ENCODE measurements at regions not wholly inside any gene's neighbourhood (a gene's known extent, or its start where the extent isn't known, plus 50 kb on each side); places are given as distances from the start of the nearest gene placed in this dataset.
A peak's percentile ranks its signal among the peaks of the same experiment; 100 is the strongest.

DNA sequence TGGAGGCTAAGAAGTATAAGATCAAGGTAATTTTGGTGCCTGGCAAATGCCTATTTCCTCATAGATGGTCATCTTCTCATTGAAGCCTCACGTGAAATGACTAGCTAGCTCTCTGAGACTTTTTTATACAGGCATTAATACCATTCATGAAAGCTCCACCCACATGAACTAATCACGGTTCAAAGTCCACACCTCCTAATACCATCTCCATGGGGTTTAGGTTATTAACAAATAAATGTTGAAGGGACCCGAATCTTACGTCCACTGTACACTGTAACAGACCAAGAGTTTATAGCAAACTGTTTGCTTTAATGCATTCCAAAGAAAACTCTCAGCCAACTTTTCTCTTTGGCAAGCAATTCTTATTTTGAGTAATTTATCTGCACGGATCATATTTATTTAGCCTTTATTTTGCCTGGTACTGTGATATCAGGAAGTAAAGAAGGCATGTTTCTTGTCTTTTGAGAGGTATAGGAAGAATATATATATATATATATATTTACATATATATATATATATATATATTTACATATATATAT, 296.1 kb upstream of the LRRC7 start:
- in situ Hi-C loops (cut with HindIII; ENCODE audit: low pct_unique_long_range_greater_than_20kb, low sequenced_read_pairs), result no loop called here
- DNase-seq (ENCODE audit: low read depth, low spot score), result no peak

DNA sequence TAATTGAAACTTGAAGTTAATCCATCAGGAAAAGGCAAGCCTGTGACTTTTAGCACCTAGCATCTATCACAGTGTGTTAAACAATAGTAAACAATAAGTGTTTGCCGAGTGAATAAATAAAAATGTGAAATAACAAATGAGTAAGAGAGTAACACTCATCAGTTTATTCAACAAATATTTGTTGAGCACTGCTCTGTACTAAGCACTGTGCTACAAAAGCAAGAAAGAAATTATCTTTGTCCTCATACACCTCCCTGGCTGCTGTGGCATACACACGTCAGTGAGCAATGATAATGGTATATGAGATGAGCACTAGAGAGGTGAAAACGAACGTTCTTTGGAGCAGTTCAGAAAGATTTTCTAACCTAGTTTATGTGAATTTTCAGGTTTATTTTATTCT, 295.0 kb upstream of the LRRC7 start:
- DNase-seq (ENCODE audit: low read depth, low spot score), result no peak
- in situ Hi-C loops (cut with HindIII; ENCODE audit: low pct_unique_long_range_greater_than_20kb, low sequenced_read_pairs), result no loop called here

DNA sequence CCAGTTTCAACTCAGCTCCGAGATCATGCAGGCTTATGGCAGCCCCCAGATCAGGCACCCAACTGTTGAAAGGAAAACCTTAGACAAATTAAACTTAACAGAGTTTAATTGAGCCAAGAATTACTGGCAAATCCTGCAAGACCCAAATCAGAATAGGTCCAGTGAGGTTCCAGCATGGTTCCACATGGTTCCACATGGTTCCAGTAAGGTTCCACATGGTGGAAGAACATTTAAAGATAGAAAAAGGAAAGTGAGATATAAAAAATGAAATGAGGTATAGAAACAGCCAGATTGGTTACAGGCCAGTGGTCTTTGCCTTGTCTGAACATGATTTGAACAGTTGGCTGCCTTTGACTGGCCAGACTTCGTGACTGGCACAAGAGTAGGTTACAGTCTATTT, 288.8 kb upstream of the LRRC7 start:
- DNase-seq (ENCODE audit: low read depth, low spot score), result no peak
- in situ Hi-C loops (cut with HindIII; ENCODE audit: low pct_unique_long_range_greater_than_20kb, low sequenced_read_pairs), result no loop called here

DNA sequence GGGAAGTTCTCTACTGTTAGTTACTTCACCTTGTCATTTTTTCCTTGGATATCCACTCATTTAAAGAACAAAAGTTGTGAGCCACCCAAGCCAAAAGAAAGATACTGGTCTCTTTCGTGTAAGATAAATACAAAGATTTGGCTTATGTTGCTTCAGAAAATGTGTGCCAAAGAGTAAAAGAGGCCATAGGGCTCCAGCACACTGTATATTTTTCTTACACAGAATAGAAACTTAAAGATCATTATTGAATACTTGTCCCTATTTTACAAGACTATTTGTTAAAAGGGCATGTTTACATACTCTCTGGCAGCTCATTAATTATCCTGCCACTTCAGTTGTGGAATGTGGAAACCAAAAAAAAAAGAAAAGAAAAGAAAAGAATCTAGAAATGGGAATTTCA, 284.2 kb upstream of the LRRC7 start:
- in situ Hi-C loops (cut with HindIII; ENCODE audit: low pct_unique_long_range_greater_than_20kb, low sequenced_read_pairs), result no loop called here
- no peak for DNase-seq (ENCODE audit: low read depth, low spot score)

DNA sequence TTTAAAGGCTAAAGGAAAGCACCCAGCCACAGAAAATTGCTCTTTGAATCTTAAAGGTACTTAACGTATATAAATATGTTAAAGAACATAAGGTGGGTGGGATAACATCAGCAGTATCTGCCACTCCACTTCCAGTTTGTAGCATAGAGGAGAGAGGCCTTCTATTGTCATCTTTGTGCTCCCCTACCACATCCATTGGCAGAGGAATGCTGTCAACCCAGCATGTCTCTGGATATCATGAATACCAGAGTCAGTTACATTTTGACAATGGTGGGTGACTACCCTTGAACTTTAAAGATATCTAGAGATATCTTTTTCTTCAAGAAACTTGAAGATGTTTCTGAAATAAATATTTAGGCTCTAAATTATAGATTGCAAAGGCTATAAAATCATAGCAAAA, 283.2 kb upstream of the LRRC7 start:
- DNase-seq (ENCODE audit: low read depth, low spot score), result no peak
- in situ Hi-C loops (cut with HindIII; ENCODE audit: low pct_unique_long_range_greater_than_20kb, low sequenced_read_pairs), result no loop called here

DNA sequence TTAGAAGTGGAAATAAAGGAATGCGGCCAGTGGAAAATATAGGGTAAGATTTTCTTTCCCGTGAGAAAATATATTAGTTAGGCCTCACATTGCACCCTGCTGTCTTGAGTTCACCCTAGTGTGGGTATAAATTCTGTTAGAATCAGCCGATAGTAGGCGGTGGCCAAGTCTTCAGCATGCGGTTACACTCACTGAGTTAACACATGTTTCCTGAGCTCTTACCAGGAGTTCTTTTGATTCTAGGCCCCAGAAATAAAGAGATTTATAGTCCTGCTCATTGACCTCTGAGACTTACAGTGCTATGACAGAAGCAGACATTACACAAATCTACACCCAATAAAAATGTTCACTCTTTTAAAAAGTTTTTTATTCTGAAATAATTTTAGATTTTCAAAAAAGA, 279.3 kb upstream of the LRRC7 start:
- in situ Hi-C loops (cut with HindIII; ENCODE audit: low pct_unique_long_range_greater_than_20kb, low sequenced_read_pairs), result no loop called here
- no peak for DNase-seq (ENCODE audit: low read depth, low spot score)

DNA sequence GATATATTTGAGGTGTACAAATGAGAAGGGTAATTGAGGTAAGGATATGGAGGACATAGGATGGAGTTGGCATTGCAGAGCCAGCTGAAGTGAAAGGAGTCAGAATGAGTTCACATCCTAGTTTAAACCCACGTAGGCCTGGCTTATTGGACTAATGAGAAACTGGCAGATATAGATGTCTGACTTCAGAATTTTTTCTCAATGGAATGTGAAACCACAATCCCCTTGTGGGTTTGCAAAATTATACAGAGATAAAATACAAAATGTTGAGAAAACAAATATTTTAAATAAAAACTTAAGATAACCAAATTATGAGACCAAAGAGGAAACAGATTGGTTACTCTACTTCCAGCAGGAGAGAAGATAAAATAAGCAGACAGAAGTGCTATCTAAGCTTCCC, 277.4 kb upstream of the LRRC7 start:
- DNase-seq (ENCODE audit: low read depth, low spot score), result no peak

DNA sequence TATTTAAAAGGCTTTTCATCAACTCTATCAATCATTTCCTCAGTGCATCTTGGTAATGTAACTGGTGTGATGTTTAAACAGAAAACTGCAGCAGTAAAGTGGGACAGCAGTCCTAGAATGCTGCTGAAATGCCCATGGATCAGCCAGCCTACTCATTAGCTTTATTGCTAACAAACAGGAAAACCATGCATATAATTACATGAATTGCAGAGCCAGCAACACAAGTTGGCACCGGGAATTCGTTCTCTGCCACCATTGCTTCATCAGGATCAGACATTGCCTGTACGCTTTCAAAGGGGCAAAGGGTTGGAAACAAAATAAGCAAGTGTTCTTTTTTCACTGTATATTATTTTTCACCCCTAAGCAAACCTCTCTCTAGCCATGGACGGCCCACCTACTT, 276.2 kb upstream of the LRRC7 start:
- DNase-seq (ENCODE audit: low read depth, low spot score), result no peak
- in situ Hi-C loops (cut with HindIII; ENCODE audit: low pct_unique_long_range_greater_than_20kb, low sequenced_read_pairs), result no loop called here

More for the DNA sequence above, 277.4 kb upstream of the LRRC7 start:
- in situ Hi-C loops (cut with HindIII; ENCODE audit: low pct_unique_long_range_greater_than_20kb, low sequenced_read_pairs), result no loop called here

DNA sequence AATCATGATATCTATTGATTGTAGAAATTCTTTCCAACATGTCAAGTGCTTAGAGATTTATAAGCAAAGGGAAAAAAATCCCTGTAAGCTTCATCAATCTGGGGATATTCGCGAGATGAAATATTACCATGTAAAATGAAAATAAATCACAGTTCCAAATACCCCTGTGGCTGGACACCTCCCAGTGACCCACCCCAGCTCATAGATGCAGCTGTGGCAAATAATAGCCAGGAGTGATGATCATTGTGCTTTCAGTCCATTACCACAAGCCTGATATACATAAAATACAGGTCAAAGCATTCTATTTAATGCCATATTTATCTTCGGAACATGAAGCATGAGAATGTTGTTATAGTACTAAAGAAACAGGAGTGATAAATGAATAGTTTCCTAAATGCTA, 274.9 kb upstream of the LRRC7 start:
- in situ Hi-C loops (cut with HindIII; ENCODE audit: low pct_unique_long_range_greater_than_20kb, low sequenced_read_pairs), result no loop called here
- no peak for DNase-seq (ENCODE audit: low read depth, low spot score)

DNA sequence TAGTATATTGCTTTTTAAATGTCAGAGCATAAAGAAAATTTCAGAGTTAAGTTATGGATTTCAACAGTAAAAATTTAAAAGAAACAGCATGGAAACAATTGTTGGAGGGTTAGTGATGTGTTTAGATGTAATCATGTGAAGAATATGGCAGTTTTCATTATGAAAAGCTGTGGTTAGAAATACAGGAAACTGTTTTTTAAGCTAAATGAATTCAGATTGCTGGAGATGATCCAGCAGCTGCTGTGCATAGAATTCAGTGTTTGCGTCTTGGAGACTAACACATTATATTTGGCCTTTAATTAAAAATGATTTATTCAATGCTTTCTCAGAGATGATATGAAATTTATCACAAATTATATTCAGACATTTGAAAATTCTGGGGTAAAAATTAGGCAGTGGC, 273.6 kb upstream of the LRRC7 start:
- in situ Hi-C loops (cut with HindIII; ENCODE audit: low pct_unique_long_range_greater_than_20kb, low sequenced_read_pairs), result no loop called here

DNA sequence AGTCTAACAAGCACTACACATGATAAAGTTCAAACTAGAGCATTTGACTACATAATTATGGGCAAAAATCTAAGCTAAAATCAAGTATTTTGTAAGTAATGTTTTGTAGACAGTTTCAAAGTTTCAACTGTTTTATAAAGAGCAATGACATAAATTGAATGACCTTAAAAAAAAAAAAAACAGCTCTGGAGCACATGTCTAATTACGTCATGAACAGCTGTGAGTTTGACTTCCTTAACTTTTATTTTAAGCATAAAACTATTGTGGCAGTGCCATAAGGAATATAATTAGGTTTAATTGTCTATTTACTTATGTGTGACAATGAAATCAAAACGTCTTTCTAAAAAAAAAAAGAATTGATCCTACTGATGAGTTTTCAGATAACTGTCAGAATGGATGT, 272.5 kb upstream of the LRRC7 start:
- no peak for DNase-seq (ENCODE audit: low read depth, low spot score)
- in situ Hi-C loops (cut with HindIII; ENCODE audit: low pct_unique_long_range_greater_than_20kb, low sequenced_read_pairs), result no loop called here

More for the DNA sequence above, 273.6 kb upstream of the LRRC7 start:
- no peak for DNase-seq (ENCODE audit: low read depth, low spot score)

DNA sequence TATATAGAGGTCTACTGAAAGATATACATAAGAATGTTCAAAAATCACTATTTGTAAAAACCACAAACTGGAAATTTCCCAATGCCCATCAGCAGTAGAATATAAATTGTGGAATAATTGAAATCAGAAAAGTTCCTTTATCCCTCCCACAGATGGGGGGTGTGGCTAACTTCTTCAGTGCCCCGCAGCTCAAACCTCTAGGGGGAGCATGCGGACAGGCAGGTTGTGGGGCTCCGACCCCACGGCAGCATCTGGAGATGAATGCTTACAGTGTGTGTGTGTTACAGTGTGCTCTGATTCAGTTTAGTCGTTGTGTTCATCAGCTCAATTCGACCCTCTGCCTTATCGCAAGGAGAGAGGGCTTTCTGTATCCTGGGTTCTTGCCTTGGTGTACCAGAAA, 262.1 kb upstream of the LRRC7 start:
- in situ Hi-C loops (cut with HindIII; ENCODE audit: low pct_unique_long_range_greater_than_20kb, low sequenced_read_pairs), result no loop called here

DNA sequence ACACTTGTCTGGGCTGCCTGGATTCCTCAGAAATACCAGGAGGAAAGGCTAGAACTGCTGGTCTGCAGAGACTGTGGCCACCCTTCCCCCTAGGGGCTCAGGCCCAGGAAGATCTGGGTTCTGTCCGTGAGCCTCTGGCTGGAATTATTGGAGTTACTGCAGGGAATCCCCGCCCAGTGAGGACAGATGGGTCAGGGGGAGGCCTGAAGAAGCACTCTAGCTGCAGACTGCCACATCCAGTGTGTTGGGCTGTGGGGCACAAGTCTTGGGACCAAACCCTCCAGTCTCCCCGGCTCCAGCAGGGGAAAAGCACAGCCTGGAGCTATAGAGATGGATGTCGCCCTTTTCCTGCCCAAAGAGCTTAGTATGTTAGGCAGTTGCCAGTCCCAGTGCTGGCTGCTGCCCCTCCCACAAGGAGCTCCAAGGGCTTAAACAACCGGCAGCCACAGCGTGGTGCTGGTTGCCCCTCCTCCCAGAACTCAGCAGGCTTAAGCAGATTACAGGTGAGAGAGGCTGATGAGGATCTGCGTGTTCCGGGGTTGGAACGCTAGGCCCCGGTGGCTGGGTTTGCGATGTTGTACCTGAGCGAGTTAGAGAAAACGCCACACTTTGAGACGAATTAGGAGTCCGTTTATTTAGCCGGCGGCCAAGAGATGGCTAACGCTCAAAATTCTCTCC, 255.5 kb upstream of the LRRC7 start:
- DNase-seq (ENCODE audit: low read depth, low spot score), result no peak
- in situ Hi-C loops (cut with HindIII; ENCODE audit: low pct_unique_long_range_greater_than_20kb, low sequenced_read_pairs), result no loop called here

More for the DNA sequence above, 262.1 kb upstream of the LRRC7 start:
- DNase-seq (ENCODE audit: low read depth, low spot score), result peak; percentile 38

DNA sequence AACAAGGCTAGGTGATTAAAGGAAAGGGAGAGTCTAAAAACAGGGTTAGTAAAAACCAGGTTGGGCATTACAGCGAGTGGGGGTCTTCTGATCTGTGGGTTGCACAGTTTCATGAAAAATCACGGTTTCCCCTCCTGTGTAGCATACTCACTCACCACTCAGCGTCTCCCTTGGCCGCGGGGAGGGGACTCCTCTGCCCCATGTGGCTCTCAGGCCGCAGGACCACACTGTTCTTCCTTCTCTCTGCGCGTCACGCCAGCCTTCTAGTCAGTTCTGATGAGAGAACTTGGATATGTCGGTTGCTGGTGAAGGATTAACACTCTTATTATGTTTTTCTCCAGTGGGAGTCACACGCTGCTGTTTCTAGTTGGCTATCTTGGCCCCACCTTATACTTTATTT, 254.6 kb upstream of the LRRC7 start:
- in situ Hi-C loops (cut with HindIII; ENCODE audit: low pct_unique_long_range_greater_than_20kb, low sequenced_read_pairs), result no loop called here
- no peak for DNase-seq (ENCODE audit: low read depth, low spot score)

DNA sequence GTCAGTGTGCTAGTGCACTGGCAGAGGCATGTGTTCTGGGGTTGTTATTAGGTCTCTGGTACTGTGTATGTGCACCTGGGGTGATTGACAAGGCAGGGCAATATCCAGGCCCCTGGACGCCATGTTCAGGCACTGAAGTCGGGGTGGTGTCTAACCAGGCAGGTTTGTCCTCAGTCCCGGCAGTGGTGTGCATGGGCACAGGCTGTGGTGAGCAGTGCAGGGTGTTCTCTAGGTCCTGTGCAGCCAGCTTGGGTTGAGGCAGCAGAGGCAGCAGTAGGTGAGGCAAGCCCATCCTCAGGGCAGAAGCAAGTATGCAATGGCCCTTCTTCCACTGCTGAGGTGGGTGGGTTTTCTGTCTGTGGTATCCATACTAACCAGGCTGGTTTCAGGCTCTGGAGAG, 252.3 kb upstream of the LRRC7 start:
- in situ Hi-C loops (cut with HindIII; ENCODE audit: low pct_unique_long_range_greater_than_20kb, low sequenced_read_pairs), result no loop called here
- no peak for DNase-seq (ENCODE audit: low read depth, low spot score)

DNA sequence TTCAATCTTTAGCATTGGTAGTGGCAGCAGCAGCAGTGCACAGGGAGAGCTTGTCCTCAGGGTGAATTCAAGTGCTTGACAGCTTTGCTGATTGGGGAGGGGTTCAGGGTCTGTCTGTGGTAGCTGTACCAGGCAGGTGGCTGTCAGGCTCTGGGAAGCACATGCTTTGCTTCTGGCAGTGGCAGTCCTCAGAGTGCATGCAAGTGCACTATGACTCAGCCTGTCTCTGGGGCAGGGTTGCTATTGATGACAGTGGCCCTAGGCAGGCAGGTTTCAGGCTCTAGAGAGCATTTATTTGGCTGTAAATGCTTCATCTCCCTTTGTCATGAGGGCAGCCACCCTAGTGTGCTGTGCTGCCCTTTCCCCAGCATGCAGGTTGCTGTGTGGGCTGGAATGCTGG, 251.9 kb upstream of the LRRC7 start:
- in situ Hi-C loops (cut with HindIII; ENCODE audit: low pct_unique_long_range_greater_than_20kb, low sequenced_read_pairs), result no loop called here
- DNase-seq (ENCODE audit: low read depth, low spot score), result no peak

DNA sequence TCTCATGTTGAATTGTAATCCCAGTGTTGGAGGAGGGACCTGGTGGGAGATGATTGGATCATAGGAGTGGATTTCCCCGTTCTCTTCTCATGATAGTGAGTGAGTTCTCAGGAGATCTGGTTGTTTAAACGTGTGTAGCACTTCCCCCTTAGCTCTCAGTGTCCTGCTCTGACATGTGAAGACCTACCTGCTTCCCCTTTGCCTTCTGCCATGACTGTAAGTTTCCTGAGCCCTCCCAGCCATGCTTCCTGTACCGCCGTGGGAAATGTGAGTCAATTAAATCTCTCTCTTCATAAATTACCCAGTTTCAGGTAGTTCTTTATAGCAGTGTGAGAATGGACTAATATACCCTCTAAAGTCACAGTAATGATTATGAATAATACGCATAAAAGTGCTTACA, 248.4 kb upstream of the LRRC7 start:
- DNase-seq (ENCODE audit: low read depth, low spot score), result no peak
- in situ Hi-C loops (cut with HindIII; ENCODE audit: low pct_unique_long_range_greater_than_20kb, low sequenced_read_pairs), result no loop called here

DNA sequence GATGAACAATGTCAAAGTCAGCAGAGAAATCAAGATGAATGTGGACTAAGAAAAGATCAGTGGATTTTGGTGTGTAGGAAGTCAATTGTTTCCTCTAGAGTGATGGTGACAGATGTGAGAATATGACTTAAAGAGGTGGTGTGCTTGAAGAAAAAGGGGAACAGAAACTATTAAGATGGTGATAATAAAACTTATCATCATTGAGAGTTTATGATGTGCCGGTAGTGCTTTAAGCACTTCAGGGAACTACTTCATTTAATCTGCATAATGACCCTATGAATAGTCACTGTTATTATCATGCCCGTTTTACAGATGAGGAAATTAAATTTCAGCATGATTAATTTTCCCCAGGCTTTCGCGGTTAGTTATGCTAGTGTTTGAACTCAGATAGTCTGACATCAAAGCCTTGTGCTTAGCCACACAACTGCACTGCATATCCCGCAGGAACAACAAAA, 246.9 kb upstream of the LRRC7 start:
- in situ Hi-C loops (cut with HindIII; ENCODE audit: low pct_unique_long_range_greater_than_20kb, low sequenced_read_pairs), result no loop called here
- no peak for DNase-seq (ENCODE audit: low read depth, low spot score)

DNA sequence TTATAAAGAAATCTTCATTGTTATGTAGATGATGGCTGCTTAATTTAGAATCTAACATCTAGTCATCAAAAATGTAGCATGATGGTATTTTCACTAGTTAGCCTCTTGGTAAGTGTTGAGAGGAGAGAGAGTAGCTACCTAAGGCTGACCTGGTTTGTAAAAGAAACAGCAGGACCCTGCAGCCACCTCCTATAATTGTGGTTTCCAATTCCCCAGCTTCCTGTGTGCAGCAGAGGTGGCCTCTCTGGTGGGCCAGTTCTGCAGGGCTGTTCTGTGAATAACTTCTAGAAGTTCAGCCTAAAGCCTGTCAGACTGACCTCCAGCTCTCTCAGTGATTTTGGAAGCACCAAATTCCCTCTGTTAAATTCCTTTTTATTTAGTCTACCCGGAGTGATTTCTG, 246.4 kb upstream of the LRRC7 start:
- in situ Hi-C loops (cut with HindIII; ENCODE audit: low pct_unique_long_range_greater_than_20kb, low sequenced_read_pairs), result no loop called here
- DNase-seq (ENCODE audit: low read depth, low spot score), result no peak

DNA sequence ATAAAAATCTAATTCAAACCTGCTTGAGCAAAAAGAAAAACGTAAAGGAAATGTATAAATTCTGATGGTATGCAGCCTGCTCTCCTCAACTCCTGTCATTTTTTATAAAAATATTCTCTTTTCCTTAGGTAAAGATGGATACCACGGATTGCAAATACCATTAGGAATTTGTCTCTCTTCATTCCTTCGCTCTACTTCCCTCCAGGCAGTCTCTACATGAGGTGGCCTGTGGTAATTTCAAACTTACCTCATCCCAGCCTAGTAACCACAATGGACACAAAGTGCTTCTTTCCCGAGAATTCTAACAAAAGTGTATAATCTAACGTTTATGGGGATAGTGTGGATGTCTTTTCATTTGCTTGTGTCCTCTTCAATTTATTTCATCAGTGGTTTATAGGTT, 239.5 kb upstream of the LRRC7 start:
- in situ Hi-C loops (cut with HindIII; ENCODE audit: low pct_unique_long_range_greater_than_20kb, low sequenced_read_pairs), result no loop called here
- no peak for DNase-seq (ENCODE audit: low read depth, low spot score)
